ENCODE measurements at regions not wholly inside any gene's neighbourhood (a gene's known extent, or its start where the extent isn't known, plus 50 kb on each side); places are given as distances from the start of the nearest gene placed in this dataset.
A peak's percentile ranks its signal among the peaks of the same experiment; 100 is the strongest.
"Not testable (repeated sequence)": the region's sequence is repeated elsewhere in the genome, so short reads cannot be mapped to it uniquely, and the experiment has no call there.

DNA sequence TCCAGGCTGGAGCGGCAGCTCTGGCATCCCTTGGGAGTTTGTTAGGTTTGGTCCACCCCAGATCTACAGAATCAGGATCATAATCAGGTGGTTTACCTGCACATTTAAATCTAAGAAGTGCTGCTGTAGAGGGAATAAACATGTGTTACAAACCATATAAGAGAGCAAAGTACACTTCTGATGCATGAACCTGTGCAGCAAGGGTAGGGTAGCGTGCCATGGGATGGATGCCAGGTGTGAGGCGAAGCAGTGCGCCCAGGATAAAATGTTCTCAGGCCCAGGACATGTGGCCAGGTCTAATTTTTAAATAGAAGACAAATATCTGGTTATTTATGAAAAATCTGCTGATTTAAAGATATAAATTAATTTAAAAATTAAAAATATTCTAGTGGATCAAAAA, 308.8 kb upstream of the USP24 start:
- peaks cover 4% of the 10 kb centered on the region for H3K4me1 ChIP-seq (ENCODE audit: control insufficient read depth, insufficient read depth, low read length)
- H3K27ac ChIP-seq (ENCODE audit: low read depth, low read length), result no peak overlapping the region
- no peaks in the 10 kb centered on the region for H3K36me3 ChIP-seq (ENCODE audit: control insufficient read depth, insufficient read depth, low read length)
- H3K9ac ChIP-seq (ENCODE audit: low read length), result no peak overlapping the region
- H3K27me3 ChIP-seq (ENCODE audit: control insufficient read depth, insufficient read depth, low read length), result no peaks in the 10 kb centered on the region
- H3K4me3 ChIP-seq (ENCODE audit: low read length), result no peak overlapping the region

- H3K27ac ChIP-seq (ENCODE audit: low read depth, low read length), result no peak overlapping the region
- no peak overlapping the region for H3K4me3 ChIP-seq (ENCODE audit: low read length)
- H3K4me1 ChIP-seq (ENCODE audit: control insufficient read depth, insufficient read depth, low read length), result peaks cover 4% of the 10 kb centered on the region
- no peak overlapping the region for H3K9ac ChIP-seq (ENCODE audit: low read length)
- H3K27me3 ChIP-seq (ENCODE audit: control insufficient read depth, insufficient read depth, low read length), result no peaks in the 10 kb centered on the region
- no peaks in the 10 kb centered on the region for H3K36me3 ChIP-seq (ENCODE audit: control insufficient read depth, insufficient read depth, low read length)
Observed at GRCh38 chr1:55522982-55523381, 307.8 kb upstream of the USP24 start.

GRCh38 chr1:55522353-55522903, 307.3 kb upstream of the USP24 start:
- Histone ChIP-seq H3K27ac (ENCODE audit: low read depth, low read length) (peak overlapping the region; percentile 28), H3K36me3 (ENCODE audit: control insufficient read depth, insufficient read depth, low read length) (no peaks in the 10 kb centered on the region), H3K27me3 (ENCODE audit: control insufficient read depth, insufficient read depth, low read length) (no peaks in the 10 kb centered on the region)

DNA sequence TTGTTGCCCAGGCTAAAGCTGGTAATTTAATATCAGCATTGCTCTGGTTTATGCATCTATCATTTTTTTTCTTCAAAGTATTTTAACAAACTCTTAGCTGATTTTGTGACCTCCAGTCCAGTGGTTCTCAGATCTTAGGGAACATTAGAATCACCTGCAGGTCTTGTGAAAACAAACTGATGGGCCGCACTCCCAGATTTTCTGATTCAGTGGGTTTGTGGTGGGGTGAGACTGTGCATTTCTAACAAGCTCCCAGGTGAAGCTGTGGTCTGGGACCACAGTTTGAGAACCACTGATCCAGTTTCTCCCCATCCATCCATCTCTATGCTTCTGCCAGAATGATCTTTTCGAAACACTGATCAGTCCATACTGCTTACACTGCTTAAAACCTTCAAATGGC, 305.7 kb upstream of the USP24 start:
- Histone ChIP-seq H3K27me3 (ENCODE audit: control insufficient read depth, insufficient read depth, low read length) (no peaks in the 10 kb centered on the region), H3K9ac (ENCODE audit: low read length) (no peak overlapping the region), H3K27ac (ENCODE audit: low read depth, low read length) (no peak overlapping the region), H3K4me1 (ENCODE audit: control insufficient read depth, insufficient read depth, low read length) (peaks cover 4% of the 10 kb centered on the region), H3K4me3 (ENCODE audit: low read length) (no peak overlapping the region), H3K36me3 (ENCODE audit: control insufficient read depth, insufficient read depth, low read length) (no peaks in the 10 kb centered on the region)

More at GRCh38 chr1:55522353-55522903, 307.3 kb upstream of the USP24 start:
- Histone ChIP-seq H3K9ac (ENCODE audit: low read length) (no peak overlapping the region), H3K4me3 (ENCODE audit: low read length) (no peak overlapping the region), H3K4me1 (ENCODE audit: control insufficient read depth, insufficient read depth, low read length) (peaks cover 4% of the 10 kb centered on the region)

DNA sequence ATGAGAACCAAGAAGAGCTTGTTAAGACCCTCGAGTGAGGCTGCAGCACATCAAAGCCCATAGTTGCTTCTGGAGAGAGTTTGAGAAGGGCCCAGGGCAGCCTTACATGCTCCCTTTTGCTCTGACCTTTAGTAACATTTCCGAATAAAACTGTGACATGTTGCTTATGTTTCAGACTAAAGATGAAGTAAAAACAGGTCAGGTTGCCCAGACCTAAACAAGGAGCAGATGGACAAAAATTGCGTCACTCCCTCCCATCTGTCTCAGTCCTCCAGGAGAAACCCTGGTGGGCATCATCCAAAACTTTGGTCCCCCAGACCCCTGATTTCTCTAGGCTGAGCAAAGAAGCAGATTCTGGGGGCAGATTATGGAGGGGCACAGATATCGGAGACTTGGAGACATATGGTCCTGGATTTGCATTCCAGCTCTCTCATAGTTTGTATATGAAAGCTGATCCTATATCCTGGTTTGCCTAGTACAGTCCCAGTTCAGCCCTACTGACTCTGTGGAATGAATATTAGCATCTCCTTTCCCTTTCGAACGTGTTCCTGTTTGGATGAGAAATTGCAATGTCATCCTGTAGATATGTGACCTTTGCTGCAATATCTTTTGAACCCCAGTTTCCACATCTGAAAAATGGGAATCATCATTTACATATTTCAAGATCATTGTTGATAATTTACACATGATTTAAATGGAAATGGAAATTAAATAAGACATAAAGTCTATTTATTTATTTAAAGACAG, 304.9 kb upstream of the USP24 start:
- Histone ChIP-seq H3K4me1 (ENCODE audit: control insufficient read depth, insufficient read depth, low read length) (peaks cover 4% of the 10 kb centered on the region), H3K27ac (ENCODE audit: low read depth, low read length) (no peak overlapping the region), H3K36me3 (ENCODE audit: control insufficient read depth, insufficient read depth, low read length) (no peaks in the 10 kb centered on the region), H3K27me3 (ENCODE audit: control insufficient read depth, insufficient read depth, low read length) (no peaks in the 10 kb centered on the region), H3K4me3 (ENCODE audit: low read length) (no peak overlapping the region), H3K9ac (ENCODE audit: low read length) (no peak overlapping the region)

- no peaks in the 10 kb centered on the region for H3K36me3 ChIP-seq (ENCODE audit: control insufficient read depth, insufficient read depth, low read length)
- H3K9ac ChIP-seq (ENCODE audit: low read length), result no peak overlapping the region
- no peak overlapping the region for H3K27ac ChIP-seq (ENCODE audit: low read depth, low read length)
- H3K27me3 ChIP-seq (ENCODE audit: control insufficient read depth, insufficient read depth, low read length), result no peaks in the 10 kb centered on the region
- peaks cover 4% of the 10 kb centered on the region for H3K4me1 ChIP-seq (ENCODE audit: control insufficient read depth, insufficient read depth, low read length)
- no peak overlapping the region for H3K4me3 ChIP-seq (ENCODE audit: low read length)
Observed at GRCh38 chr1:55519276-55519675, 304.1 kb upstream of the USP24 start.

GRCh38 chr1:55517036-55517435, 301.9 kb upstream of the USP24 start:
- Histone ChIP-seq H3K36me3 (ENCODE audit: control insufficient read depth, insufficient read depth, low read length) (no peaks in the 10 kb centered on the region), H3K4me1 (ENCODE audit: control insufficient read depth, insufficient read depth, low read length) (peaks cover 4% of the 10 kb centered on the region), H3K27ac (ENCODE audit: low read depth, low read length) (no peak overlapping the region), H3K9ac (ENCODE audit: low read length) (no peak overlapping the region), H3K27me3 (ENCODE audit: control insufficient read depth, insufficient read depth, low read length) (no peaks in the 10 kb centered on the region), H3K4me3 (ENCODE audit: low read length) (no peak overlapping the region)

DNA sequence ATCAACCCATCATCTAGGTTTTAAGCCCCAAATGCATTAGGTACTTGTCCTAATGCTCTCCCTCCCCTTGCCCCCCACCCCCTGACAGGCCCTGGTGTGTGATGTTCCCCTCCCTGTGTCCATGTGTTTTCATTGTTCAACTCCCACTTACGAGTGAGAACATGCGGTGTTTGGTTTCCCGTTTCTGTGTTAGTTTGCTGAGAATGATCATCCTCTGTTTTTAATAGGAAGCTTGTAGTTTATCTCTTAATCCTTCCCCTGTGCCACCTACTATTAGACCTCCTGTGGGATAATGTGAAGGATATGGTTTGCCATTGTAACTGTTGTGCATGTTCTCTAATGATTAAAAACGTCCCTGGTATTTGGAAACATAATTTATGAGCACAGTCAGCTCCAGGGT, 299.4 kb upstream of the USP24 start:
- not testable (repeated sequence) for H3K27me3 ChIP-seq (ENCODE audit: control insufficient read depth, insufficient read depth, low read length); H3K4me1 ChIP-seq (ENCODE audit: control insufficient read depth, insufficient read depth, low read length)

GRCh38 chr1:55512466-55512865, 297.3 kb upstream of the USP24 start:
- Histone ChIP-seq H3K36me3 (ENCODE audit: control insufficient read depth, insufficient read depth, low read length) (no peaks in the 10 kb centered on the region), H3K27ac (ENCODE audit: low read depth, low read length) (peak overlapping the region; percentile 63), H3K4me3 (ENCODE audit: low read length) (no peak overlapping the region), H3K9ac (ENCODE audit: low read length) (no peak overlapping the region), H3K4me1 (ENCODE audit: control insufficient read depth, insufficient read depth, low read length) (no peaks in the 10 kb centered on the region), H3K27me3 (ENCODE audit: control insufficient read depth, insufficient read depth, low read length) (no peaks in the 10 kb centered on the region)

More for the DNA sequence above, 299.4 kb upstream of the USP24 start:
- not testable (repeated sequence) for H3K4me3 ChIP-seq (ENCODE audit: low read length); H3K27ac ChIP-seq (ENCODE audit: low read depth, low read length); H3K9ac ChIP-seq (ENCODE audit: low read length); H3K36me3 ChIP-seq (ENCODE audit: control insufficient read depth, insufficient read depth, low read length)

DNA sequence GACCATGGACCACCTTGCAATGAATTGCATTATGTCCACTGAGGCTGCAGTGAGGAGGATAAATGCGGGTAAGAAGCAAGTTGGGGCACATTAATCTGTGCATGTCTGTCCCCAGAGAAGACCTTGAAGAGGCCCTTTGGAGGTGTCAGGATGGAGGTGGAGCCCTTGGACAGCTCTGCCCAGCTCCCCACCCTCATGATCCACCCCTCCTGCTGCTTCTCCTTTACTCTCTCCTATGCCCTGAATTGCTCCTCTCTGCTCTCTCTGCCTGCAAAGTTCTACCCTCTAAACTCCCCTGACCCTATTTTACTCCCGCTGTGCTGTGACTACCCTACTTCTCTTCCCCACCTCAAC, 292.4 kb upstream of the USP24 start:
- Histone ChIP-seq H3K9ac (ENCODE audit: low read length) (no peak overlapping the region), H3K4me3 (ENCODE audit: low read length) (peak overlapping the region; percentile 20), H3K27ac (ENCODE audit: low read depth, low read length) (no peak overlapping the region), H3K27me3 (ENCODE audit: control insufficient read depth, insufficient read depth, low read length) (no peaks in the 10 kb centered on the region), H3K36me3 (ENCODE audit: control insufficient read depth, insufficient read depth, low read length) (no peaks in the 10 kb centered on the region), H3K4me1 (ENCODE audit: control insufficient read depth, insufficient read depth, low read length) (peaks cover 8% of the 10 kb centered on the region)

GRCh38 chr1:55506740-55507577, 291.8 kb upstream of the USP24 start:
- no peak overlapping the region for H3K27ac ChIP-seq (ENCODE audit: low read depth, low read length)
- peaks cover 8% of the 10 kb centered on the region for H3K4me1 ChIP-seq (ENCODE audit: control insufficient read depth, insufficient read depth, low read length)
- H3K9ac ChIP-seq (ENCODE audit: low read length), result no peak overlapping the region
- H3K4me3 ChIP-seq (ENCODE audit: low read length), result peak overlapping the region; percentile 20
- no peaks in the 10 kb centered on the region for H3K36me3 ChIP-seq (ENCODE audit: control insufficient read depth, insufficient read depth, low read length)
- H3K27me3 ChIP-seq (ENCODE audit: control insufficient read depth, insufficient read depth, low read length), result no peaks in the 10 kb centered on the region

- H3K9ac ChIP-seq (ENCODE audit: low read length), result no peak overlapping the region
Observed at GRCh38 chr1:55505326-55505725, 290.2 kb upstream of the USP24 start.

More at GRCh38 chr1:55505326-55505725, 290.2 kb upstream of the USP24 start:
- Histone ChIP-seq H3K36me3 (ENCODE audit: control insufficient read depth, insufficient read depth, low read length) (no peaks in the 10 kb centered on the region), H3K27ac (ENCODE audit: low read depth, low read length) (no peak overlapping the region), H3K27me3 (ENCODE audit: control insufficient read depth, insufficient read depth, low read length) (no peaks in the 10 kb centered on the region), H3K4me1 (ENCODE audit: control insufficient read depth, insufficient read depth, low read length) (peaks cover 8% of the 10 kb centered on the region), H3K4me3 (ENCODE audit: low read length) (no peak overlapping the region)

All from rectal smooth muscle tissue (tissue), 1 donor.